ENCODE measurements at regions not wholly inside any gene's neighbourhood (a gene's known extent, or its start where the extent isn't known, plus 50 kb on each side); places are given as distances from the start of the nearest gene placed in this dataset.

DNA sequence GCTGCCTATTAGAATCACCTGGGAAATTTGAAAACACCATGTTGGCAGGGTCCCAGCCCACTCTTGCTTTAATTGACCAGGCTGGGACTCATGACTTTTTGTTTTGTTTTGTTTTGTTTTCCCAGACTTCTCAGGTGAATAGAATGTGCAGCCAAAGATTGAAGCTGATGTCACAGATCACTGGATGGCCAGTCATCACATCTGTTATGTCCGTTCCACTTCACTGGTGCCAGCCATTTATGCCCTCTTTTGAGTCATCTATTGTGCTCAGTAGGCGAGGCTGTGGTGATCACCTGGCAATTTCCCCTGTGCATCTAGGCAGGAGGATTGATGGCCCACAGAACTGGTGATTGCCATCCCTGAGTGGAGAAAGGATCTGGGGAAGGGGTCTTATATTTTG, 297.3 kb downstream of the INSC start:
- no peak for DNase-seq (ENCODE audit: low read depth)
- no peak overlapping the region for H3K4me3 ChIP-seq (ENCODE audit: low read depth, low read length)
- TF ChIP-seq, protein P1, sequence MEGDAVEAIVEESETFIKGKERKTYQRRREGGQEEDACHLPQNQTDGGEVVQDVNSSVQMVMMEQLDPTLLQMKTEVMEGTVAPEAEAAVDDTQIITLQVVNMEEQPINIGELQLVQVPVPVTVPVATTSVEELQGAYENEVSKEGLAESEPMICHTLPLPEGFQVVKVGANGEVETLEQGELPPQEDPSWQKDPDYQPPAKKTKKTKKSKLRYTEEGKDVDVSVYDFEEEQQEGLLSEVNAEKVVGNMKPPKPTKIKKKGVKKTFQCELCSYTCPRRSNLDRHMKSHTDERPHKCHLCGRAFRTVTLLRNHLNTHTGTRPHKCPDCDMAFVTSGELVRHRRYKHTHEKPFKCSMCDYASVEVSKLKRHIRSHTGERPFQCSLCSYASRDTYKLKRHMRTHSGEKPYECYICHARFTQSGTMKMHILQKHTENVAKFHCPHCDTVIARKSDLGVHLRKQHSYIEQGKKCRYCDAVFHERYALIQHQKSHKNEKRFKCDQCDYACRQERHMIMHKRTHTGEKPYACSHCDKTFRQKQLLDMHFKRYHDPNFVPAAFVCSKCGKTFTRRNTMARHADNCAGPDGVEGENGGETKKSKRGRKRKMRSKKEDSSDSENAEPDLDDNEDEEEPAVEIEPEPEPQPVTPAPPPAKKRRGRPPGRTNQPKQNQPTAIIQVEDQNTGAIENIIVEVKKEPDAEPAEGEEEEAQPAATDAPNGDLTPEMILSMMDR (IDR thresholded peaks at IDR 0.05; ENCODE audit: low read depth, low read length, missing control alignments): no peak

DNA sequence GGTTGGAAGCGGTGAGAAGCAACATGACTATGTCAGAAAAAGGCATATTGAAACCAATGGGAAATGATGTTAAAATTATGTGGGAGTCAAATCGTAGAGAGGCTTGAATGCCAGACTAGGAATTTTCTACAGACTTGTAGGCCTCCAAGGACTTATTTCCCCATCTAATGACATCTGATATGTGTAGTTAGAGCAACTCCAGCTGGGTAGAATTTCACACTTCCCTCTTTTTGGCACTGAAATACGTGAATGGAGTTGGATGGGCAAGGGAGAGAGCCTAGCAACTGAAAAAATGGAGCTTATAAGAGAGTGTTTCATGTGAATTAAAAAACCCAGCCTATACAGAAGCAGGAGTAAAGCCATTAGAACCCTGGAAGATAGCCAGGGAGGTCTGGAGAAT, 304.2 kb downstream of the INSC start:
- H3K4me3 ChIP-seq (ENCODE audit: low read depth, low read length): no peak overlapping the region
- no peak for DNase-seq (ENCODE audit: low read depth)
- TF ChIP-seq, protein P1 (IDR thresholded peaks at IDR 0.05; ENCODE audit: low read depth, low read length, missing control alignments): no peak

DNA sequence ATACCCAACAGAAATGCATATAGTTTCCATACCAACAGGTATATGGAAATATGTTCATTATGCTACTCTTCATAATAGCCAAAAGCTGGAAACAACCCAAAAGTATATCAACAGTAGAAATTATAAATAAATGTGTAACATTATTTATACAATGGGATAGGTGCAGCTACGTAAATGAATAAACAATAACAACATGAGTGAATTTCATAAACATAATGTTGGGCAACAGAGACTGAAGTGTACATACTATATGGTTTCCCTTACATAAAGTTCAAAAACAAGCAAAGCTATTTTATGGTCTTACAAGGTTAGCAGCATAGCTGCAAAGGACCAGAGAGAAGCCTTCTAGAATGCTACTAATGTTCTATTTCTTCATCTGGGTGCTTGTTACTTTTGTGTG, 305.0 kb downstream of the INSC start:
- no peak overlapping the region for H3K4me3 ChIP-seq (ENCODE audit: low read depth, low read length)
- TF ChIP-seq, protein P1 (IDR thresholded peaks at IDR 0.05; ENCODE audit: low read depth, low read length, missing control alignments): no peak
- DNase-seq (ENCODE audit: low read depth): no peak

DNA sequence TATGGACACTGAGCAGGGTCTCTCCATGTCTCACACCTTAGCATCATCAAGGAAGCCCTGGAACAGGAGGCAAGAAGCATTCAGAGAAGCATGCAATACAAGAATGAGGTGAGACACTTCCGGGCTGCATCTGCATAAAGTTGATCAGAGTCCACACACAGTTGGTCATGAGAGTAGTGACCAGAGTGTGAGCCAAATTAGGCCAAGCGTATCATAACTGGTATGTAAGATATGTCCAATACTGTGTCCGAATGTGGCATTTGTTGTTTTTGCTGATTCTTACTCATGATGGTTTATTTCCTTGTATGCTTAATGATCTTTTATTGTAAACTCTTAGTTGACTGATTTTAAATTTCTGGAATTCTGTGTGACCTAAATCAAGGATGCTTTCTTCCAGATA, 315.7 kb downstream of the INSC start:
- DNase-seq (ENCODE audit: low read depth): no peak
- TF ChIP-seq, protein P1 (IDR thresholded peaks at IDR 0.05; ENCODE audit: low read depth, low read length, missing control alignments): no peak
- no peak overlapping the region for H3K4me3 ChIP-seq (ENCODE audit: low read depth, low read length)

DNA sequence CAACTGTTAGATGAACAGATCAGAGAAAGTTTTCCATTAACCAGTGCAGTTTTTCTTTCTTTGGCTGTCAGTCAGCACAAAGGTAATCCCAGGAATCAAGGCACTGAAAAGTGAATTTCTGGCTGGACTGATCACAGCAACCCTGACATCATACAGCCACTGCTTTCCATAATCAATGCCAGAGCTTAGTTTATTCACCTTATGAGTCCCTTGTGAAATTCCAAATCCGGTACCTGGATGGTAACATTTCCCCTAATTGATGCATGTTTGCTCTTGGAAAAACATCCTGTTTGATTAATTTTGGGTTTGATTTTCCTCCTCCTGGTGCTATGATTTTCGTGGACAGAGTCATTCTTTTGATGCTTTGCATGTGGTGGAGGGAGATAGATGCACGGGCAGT, 319.8 kb downstream of the INSC start:
- no peak for DNase-seq (ENCODE audit: low read depth)
- no peak overlapping the region for H3K4me3 ChIP-seq (ENCODE audit: low read depth, low read length)
- TF ChIP-seq, protein P1 (IDR thresholded peaks at IDR 0.05; ENCODE audit: low read depth, low read length, missing control alignments): no peak

DNA sequence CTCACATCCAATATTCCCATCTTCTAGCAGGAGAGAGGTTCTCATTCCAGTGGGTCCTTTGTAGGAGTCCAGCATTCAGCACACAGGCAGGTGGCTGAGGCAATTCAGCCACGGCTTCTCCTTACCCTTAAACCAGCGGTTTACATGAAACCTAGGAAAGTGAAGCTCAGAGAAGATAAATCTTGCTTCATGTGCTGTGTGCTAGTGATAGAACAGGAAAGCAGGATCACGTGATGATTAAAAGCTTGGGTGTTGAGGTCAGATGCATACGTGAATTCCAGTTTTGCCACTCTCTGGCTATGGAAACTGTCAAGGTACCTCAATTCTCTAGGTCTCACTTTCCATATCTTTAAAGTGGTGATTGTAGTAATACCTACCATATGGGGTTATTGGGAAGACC, 331.6 kb downstream of the INSC start:
- H3K4me3 ChIP-seq (ENCODE audit: low read depth, low read length): no peak overlapping the region
- TF ChIP-seq, protein P1 (IDR thresholded peaks at IDR 0.05; ENCODE audit: low read depth, low read length, missing control alignments): no peak
- DNase-seq (ENCODE audit: low read depth): no peak

DNA sequence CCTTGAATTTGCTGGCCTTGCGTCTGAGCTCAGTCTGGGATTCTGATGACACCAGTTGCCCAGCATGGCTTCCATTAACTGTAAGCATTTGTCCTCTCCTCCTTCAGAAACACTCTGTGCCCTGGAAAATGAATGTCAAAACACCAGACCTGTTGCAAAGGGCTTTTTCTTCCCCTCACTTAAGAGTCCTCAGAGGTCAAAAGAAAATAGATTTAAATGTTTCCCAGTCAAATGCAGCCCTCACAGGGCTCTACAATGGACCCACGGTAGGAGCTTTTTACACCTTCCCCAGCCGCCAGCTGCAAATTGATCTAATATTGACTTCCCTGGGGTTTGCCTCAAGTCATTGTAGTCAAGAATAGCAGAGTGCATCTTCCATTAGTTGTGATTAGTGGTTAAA, 332.2 kb downstream of the INSC start:
- TF ChIP-seq, protein P1 (IDR thresholded peaks at IDR 0.05; ENCODE audit: low read depth, low read length, missing control alignments): no peak
- DNase-seq (ENCODE audit: low read depth): no peak
- no peak overlapping the region for H3K4me3 ChIP-seq (ENCODE audit: low read depth, low read length)
